GM12874 (cell line): ENCODE measurements at regions not wholly inside any gene's neighbourhood (a gene's known extent, or its start where the extent isn't known, plus 50 kb on each side); places are given as distances from the start of the nearest gene placed in this dataset.

Experiments used
- TF ChIP-seq, protein P1 (sequence below): IDR thresholded peaks from 2 replicates; pipeline ENCODE4 v1.5.1; 2011; ENCODE audit warnings: low read depth, mild to moderate bottlenecking, control low read depth, low read length, moderate library complexity; ENCODE audit not compliant: insufficient read depth

DNA sequence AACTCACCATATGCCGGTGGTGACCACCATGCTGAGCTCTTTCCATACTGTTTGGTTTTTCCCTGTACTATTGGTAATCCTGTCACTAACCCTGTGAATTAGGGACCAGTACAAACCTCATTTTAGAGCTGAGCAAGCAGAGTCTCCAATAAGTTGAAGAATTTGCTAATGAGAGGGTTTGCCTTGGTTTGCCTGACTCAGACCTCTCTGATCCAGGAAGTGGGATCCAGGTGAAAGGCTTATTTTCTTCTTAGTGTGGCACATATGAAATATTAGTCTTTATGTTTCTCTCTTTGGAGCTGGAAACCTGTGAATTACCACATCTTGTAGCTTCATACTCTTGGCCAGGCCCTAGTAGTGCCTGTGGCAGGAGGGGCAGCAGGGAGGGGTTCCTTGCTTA lies 114.1 kb upstream of the IGFBP3 start:
- TF ChIP-seq, protein P1, sequence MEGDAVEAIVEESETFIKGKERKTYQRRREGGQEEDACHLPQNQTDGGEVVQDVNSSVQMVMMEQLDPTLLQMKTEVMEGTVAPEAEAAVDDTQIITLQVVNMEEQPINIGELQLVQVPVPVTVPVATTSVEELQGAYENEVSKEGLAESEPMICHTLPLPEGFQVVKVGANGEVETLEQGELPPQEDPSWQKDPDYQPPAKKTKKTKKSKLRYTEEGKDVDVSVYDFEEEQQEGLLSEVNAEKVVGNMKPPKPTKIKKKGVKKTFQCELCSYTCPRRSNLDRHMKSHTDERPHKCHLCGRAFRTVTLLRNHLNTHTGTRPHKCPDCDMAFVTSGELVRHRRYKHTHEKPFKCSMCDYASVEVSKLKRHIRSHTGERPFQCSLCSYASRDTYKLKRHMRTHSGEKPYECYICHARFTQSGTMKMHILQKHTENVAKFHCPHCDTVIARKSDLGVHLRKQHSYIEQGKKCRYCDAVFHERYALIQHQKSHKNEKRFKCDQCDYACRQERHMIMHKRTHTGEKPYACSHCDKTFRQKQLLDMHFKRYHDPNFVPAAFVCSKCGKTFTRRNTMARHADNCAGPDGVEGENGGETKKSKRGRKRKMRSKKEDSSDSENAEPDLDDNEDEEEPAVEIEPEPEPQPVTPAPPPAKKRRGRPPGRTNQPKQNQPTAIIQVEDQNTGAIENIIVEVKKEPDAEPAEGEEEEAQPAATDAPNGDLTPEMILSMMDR = no peak

DNA sequence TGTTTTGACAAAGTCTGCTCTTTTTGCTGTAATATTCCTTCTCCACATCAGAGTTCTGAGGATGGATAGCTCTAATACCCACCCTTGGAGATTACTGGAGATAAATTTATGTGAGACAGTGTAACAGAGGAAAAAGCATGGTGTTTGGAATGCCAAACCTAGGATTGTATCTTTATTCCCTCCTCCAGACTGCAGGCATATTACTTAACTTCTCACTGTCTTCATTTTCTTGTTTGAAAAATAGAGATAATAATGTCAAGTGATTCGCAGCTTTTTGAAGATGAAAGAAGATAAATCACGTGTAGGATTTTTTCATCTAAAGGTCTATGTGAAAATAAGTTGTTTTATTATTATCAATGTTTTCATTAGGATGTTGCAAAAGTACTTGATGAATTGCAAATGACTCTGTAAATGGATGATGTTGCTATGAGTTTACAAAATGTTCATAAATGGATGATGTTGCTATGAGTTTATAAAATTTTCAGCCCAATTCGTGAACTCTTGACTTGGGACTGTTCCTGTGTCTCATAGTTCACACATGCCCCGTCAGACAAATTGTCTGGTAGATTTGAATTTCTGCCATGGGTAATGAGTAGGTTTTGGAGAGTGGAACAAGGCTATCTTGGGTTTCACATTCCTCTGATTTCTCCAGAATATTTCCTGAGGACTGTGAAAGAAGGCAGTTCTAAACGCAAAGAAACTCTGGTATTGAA lies 113.1 kb upstream of the IGFBP3 start:
- TF ChIP-seq, protein P1 = no peak

DNA sequence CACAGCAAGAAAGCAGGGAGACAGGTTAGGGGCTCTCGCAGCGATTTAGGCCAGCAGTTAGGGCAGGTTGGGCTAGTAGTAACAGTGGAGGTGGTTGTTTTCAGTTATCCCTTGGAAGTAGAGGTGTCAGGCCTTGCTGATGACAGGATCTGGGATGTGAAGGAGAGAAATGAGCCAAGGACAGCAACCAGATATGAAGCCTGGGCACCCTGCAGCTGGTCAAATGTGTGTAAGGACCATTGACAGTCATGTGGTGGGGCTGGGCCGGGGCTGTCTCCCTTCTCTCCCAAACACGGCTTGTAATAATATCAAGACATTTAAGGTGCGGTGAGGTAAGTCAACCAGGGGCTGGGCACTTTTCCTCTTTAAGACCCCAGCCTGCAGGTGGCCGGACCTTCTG lies 112.5 kb upstream of the IGFBP3 start:
- TF ChIP-seq, protein P1 = no peak

DNA sequence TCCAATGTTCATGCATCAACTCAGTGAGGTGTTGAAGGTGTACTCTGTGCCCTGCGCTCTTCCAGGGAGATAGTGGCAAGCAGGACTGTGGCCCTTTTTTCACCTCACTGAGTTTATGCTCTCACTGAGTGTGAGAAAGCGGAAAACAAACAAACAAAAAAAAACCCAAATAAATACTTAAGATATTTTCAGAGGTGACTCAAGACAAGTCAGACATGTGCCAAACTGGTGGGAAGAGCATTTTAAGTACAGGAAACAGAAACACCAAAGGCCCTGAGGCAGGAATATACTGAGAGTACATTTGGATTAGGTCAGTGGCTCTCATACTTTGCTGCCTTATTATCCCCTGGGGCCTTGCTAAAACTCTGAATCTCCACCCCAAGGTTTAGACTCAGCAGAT lies 111.9 kb upstream of the IGFBP3 start:
- TF ChIP-seq, protein P1 = no peak

DNA sequence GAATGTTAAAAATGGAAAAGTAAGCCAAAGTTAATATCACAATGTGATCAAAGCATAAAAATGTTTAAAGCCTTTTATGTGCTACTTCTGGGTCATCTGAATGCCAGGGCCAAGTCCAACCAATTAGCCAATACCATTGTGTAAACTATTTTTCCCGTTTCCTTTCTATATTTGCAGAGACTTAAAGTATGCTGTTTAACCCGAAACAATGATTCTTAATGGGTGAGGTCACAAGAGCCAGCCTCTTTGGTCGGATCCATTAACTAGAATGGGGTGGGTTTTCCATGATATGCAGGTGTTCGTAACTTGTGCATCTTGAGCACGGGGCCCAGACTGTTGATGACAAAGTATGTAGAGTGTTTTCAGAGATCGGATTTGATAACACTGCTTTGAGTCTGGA lies 111.3 kb upstream of the IGFBP3 start:
- TF ChIP-seq, protein P1 = no peak

DNA sequence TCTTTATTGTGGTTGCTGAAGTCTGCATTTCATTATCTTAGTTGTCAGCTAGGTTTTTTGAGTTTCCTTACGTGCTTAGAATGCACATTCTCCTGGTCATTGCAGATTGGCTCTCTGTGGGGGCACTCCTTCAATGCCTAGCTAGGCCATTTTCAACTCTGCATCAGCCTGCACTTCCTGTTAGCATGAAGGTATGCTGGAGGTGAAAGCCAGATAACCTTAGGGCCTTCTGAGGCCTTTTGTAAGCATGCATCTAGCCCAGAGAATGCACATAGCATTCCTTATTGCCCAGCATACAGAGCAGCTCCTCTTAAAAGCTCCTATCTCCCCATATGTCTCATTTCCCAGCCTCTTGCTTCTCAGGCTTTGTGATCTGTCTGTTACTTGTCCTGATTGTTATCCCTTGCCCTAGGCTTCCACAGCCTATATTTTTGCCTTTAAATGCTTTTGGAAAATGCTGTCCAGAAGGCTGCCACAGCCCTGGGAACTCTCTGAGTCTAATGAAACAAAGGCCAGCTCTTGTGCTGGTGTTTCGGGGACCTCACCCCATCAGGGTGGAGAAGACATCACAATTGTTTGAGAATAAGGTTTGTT lies 108.1 kb upstream of the IGFBP3 start:
- TF ChIP-seq, protein P1 = no peak

DNA sequence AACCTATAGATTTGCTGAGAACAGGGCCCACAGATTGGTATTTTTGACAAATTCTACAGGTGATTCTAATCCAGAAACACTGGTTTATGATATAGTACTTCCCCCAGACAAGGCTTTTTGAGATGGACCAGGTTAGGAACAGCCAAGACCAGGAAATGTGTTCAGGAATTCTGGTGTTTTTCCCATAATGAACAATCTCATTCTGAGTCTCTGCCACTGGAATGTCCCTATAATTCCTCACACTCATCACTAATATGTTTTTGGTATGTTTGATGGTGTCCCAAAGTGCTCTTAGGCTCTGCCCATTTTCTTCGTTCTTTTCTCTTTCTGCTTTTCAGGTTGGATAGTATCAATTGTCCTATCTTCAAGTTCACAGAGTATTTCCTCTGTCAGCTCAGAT lies 107.2 kb upstream of the IGFBP3 start:
- TF ChIP-seq, protein P1 = no peak
